ENCODE measurements at regions not wholly inside any gene's neighbourhood (a gene's known extent, or its start where the extent isn't known, plus 50 kb on each side); places are given as distances from the start of the nearest gene placed in this dataset.

- no peaks in the 10 kb centered on the region for H3K36me3 Mint-ChIP-seq (ENCODE audit: low read depth)
- TF ChIP-seq CTCF (IDR thresholded peaks at IDR 0.05) = no peak
- peaks cover 17% of the 10 kb centered on the region; the same call in 1 of the 2 replicates for H3K9me3 Mint-ChIP-seq
- H3K4me1 Mint-ChIP-seq (ENCODE audit: low read depth) = no peaks in the 10 kb centered on the region
- H3K4me3 Mint-ChIP-seq = no peak overlapping the region
- DNase-seq = no peak
- H3K27me3 Mint-ChIP-seq (ENCODE audit: insufficient read depth) = no peaks in the 10 kb centered on the region
- H3K27ac Mint-ChIP-seq = no peak overlapping the region
Measured at GRCh38 chr4:65861993-65862392, 191.7 kb upstream of the EPHA5 start.

GRCh38 chr4:65845199-65845773 lies 175.0 kb upstream of the EPHA5 start:
- H3K4me1 Mint-ChIP-seq (ENCODE audit: low read depth) = no peaks in the 10 kb centered on the region
- no peak for DNase-seq
- H3K27ac Mint-ChIP-seq = no peak overlapping the region
- H3K9me3 Mint-ChIP-seq = no peaks in the 10 kb centered on the region; the same call in none of the 2 replicates
- no peak overlapping the region for H3K4me3 Mint-ChIP-seq
- H3K27me3 Mint-ChIP-seq (ENCODE audit: insufficient read depth) = no peaks in the 10 kb centered on the region
- H3K36me3 Mint-ChIP-seq (ENCODE audit: low read depth) = no peaks in the 10 kb centered on the region
- TF ChIP-seq CTCF (IDR thresholded peaks at IDR 0.05) = no peak

- DNase-seq = no peak
- Mint-ChIP-seq H3K9me3 (peaks cover 4% of the 10 kb centered on the region), H3K4me1 (ENCODE audit: low read depth) (no peaks in the 10 kb centered on the region), H3K27ac (no peak overlapping the region), H3K36me3 (ENCODE audit: low read depth) (no peaks in the 10 kb centered on the region), H3K4me3 (no peak overlapping the region), H3K27me3 (ENCODE audit: insufficient read depth) (no peaks in the 10 kb centered on the region)
- TF ChIP-seq CTCF (IDR thresholded peaks at IDR 0.05) = no peak
Measured at GRCh38 chr4:65839164-65839931, 169.1 kb upstream of the EPHA5 start.

- Mint-ChIP-seq H3K4me3 (no peak overlapping the region), H3K4me1 (ENCODE audit: low read depth) (no peaks in the 10 kb centered on the region), H3K9me3 (peaks cover 7% of the 10 kb centered on the region; the same call in 1 of the 2 replicates), H3K27me3 (ENCODE audit: insufficient read depth) (peaks cover 2% of the 10 kb centered on the region; the same call in 1 of the 2 replicates), H3K36me3 (ENCODE audit: low read depth) (no peaks in the 10 kb centered on the region), H3K27ac (no peak overlapping the region)
- no peak for TF ChIP-seq CTCF (IDR thresholded peaks at IDR 0.05)
- no peak for DNase-seq
Measured at GRCh38 chr4:65834707-65835106, 164.4 kb upstream of the EPHA5 start.

- TF ChIP-seq CTCF (IDR thresholded peaks at IDR 0.05) = no peak
- no peak for DNase-seq
- Mint-ChIP-seq H3K4me1 (ENCODE audit: low read depth) (no peaks in the 10 kb centered on the region), H3K36me3 (ENCODE audit: low read depth) (no peaks in the 10 kb centered on the region), H3K9me3 (peaks cover 3% of the 10 kb centered on the region; the same call in 1 of the 2 replicates), H3K27me3 (ENCODE audit: insufficient read depth) (peaks cover 2% of the 10 kb centered on the region; the same call in 1 of the 2 replicates), H3K27ac (no peak overlapping the region), H3K4me3 (no peak overlapping the region)
Measured at GRCh38 chr4:65831828-65832227, 161.5 kb upstream of the EPHA5 start.
